NCI-H446 treated with DMSO at 0.1 percent for 48 hours (cell line): ENCODE measurements at regions not wholly inside any gene's neighbourhood (a gene's known extent, or its start where the extent isn't known, plus 50 kb on each side); places are given as distances from the start of the nearest gene placed in this dataset.
A peak's percentile ranks its signal among the peaks of the same experiment; 100 is the strongest.
"Not testable (repeated sequence)": the region's sequence is repeated elsewhere in the genome, so short reads cannot be mapped to it uniquely, and the experiment has no call there.

Source experiments
- DNase-seq: peaks from one replicate; lab custom pipeline; 2025; lab: John Stamatoyannopoulos, UW

DNA sequence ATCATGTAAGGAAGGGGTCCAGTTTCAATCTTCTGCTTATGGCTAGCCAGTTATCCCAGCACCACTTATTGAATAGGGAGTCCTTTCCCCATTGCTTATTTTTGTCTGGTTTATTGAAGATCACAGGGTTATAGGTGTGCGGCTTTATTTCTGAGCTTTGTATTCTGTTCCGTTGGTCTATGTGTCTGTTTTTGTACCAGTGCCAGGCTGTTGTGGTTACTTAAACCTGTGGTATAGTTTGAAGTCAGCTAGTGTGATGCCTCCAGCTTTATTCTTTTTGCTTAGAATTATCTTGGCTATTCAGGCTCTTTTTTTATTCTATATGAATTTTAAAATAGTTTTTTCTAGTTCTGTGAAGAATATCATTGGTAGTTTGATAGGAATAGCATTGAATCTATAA lies 234.6 kb upstream of the CASK start:
- not testable (repeated sequence) for DNase-seq

DNA sequence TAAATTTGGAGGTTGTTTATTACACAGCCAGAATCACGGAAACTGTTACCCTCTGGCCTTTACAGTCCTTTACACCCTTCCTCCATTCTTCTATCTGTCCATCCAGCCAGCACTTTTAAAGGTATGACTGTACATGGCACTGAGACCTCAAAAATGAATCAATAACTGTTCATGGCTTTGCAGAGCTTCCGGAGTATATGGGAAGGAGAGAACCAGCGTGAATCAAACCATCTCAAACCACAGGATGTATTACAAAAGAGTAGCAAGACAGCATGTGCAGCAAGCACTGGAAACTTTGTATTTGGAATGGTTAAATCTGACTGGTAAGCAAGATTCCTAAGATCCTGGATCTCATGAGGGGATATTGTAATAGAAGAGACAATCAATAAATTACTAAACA lies 228.5 kb upstream of the CASK start:
- no peak for DNase-seq

DNA sequence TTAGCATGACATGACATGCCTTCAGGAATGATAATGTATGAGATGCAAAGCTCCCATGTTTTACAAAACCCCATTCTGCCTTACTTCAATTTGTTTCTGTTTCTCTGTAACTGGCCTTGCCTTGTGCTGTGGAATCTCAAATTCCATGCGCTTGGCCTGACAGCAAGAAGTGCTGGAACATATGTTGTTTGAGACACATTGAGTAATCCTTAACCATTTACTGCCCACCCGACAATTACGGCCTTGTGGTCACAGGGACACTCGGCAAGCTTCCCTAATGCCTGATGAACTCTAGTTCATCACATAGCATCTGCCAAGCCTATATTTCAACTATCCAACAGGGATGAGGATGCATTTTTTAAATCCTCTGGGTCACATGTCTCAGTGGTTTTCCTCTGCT lies 226.4 kb upstream of the CASK start:
- DNase-seq = no peak

DNA sequence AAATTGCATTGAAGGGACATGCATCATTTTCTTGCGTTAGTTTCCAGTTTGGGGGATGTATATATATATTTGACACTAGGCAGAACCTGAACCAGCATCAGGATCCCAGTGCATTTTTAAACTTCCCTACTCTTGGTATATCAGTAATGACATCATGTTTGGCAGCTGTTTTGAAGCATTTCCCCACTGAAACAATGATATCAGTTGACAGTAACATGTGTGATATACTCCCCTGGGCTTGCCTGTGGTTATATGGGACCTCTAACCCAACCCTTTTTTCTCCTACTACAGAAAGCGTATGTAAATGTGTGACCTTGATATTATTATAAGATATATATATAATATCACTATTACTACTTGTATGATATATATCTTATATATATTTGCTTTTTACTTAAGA lies 225.9 kb upstream of the CASK start:
- DNase-seq = no peak

DNA sequence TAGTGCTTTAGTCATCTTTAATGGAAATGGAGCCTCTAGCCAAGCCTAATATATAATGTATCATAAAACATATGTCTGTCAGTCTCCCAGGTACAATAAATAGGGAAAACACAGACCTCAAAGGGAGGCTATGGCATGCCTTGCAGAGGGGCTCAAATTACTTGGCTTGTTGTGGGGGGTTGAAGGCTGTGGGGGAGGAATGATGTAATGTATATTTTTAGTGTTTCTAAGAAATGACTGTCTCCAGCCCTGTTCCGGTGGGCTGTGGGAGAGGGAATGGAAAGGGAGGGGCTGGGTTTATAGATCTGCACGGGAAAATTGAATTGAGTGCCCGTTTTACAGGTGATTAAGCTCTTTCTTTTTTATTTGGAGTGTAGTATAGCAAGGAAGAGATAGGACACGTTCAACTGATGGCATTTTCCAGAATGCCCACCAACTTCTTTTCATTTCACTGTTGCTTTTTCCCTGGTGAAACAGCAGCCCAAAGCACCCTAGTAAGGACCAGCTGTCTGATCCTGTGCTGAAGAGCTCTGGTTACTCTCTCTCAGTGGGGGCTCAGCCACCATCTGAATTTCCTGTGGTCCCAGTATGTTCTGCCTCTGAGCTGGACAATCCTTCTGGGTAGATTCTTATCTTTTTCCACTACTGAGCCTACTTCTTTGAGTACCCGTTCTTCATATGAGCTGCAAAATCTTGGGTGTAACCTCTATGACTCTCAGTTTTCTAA lies 220.7 kb upstream of the CASK start:
- DNase-seq = no peak

DNA sequence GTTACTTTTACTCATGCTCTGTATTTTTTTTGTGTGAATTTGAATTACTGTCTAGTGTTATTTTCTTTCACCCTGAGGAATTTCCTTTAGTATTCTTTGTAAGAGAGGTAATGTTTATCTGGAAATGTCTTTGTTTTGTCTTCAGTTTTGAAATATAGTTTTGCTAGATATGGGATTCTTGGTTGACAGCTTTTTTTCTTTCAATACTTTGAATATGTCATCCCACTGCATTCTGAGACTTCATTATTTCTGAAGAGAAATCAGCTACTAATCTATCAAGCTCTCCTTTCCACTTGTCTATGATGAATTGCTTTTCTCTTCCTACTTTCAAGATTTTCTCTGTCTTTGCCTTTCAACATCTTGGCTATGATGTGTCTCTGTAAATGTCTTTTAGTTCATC lies 217.0 kb upstream of the CASK start:
- DNase-seq = no peak

DNA sequence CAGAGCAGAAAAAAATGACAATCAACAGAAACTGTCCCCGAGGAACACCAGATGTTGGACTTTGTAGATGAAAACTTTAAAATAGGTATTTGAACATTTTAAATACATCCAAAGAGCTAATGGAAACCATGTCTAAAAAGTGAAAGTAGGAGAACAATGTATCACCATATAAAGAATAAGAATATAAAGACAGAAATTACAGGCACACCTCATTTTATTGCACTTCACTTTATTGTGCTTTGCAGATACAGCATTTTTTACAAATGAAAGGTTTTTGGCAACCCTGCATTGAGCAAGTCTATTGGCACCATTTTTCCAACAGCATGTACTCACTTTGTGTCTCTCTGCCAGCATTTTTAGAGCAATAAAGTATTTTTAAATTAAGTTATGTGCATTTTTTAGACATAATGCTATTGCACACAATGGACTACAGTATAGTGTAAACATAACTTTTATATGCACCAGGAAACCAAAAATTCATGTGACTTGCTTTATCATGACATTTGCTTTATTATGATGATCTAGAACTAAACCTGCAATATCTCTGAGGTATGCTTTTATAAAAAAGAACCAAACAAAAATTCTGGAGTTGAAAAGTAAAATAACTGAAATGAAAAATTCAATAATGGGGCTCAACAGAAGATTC lies 212.4 kb upstream of the CASK start:
- DNase-seq = peak; percentile 34

DNA sequence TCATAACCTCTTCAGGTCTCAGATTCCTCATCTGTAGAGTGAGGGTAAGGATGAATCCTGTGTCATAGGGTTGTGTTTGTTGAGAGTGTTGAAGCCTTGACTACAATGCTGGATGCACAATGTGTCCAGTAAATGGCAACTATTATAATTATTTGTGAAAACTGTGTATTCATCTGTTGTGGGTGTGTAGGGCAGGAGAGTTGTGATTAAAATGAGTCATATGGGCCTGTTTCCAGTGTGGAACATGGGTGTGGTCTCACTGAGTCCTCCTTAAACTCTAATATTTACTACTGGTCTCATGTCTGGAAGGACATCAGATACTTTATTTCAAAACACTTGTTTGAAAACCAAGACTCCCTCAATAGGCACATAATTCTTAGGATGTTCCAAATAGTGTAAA lies 208.5 kb upstream of the CASK start:
- no peak for DNase-seq

DNA sequence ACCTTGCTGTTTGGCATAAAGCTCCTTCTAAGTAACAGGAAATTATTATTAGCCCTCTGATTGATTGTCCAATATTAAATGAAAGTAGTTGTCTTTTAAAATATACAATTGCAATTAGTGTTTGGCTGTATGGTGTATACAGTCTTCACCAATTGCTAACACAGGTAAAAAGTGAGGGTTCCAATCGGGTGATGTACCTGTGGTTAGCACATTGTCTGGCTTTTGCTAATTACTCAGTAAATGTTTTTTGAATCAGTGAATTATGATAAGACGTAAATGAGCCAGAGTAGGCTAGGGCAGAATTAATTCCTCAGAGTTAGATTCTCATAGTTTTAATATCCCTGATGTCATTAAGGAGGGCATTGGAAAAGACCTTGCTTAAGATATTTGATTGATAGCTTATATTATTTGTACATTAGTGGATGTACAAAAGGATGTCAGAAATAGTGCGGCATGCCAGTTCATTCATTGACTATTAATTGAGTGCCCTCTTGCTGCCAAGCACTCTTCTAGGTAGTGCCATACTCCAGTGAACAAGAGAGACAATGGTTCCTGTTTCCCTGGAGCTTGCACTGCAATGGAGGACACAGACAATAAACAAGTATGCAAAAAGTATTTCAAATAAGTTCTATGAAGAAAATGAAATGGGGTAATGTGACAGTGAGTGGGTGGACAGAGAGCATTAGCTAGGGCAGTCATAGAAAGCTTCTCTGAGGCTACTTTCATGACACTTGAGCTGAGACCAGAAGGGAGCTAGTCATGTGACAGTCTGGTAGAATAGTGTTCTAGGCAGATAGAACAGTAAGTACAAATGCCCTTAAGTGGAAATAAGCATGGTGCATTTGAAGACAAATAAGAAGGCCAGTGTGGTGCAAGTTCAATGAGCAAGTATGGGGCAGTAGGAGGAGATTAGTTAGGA lies 205.9 kb upstream of the CASK start:
- DNase-seq = peak; percentile 17

DNA sequence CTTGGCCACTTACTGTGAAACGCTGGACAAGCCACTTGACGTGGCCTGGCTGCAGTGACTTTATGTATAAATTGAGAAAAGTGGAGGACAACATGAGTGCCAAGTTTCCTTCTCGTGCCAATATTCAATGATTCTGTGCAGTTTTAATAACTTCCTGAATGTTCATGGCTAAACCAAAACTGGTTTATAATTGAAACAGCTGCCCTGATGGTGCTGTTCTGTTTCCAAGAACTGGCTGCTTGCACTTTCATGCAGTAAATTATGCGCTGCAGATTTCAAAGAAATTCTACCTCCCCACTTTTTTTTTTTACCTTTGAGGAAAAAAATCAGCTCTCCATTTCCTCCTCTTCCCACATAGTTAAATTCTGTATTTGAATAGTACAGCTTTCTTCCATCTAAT lies 205.2 kb upstream of the CASK start:
- DNase-seq = peak; percentile 40

DNA sequence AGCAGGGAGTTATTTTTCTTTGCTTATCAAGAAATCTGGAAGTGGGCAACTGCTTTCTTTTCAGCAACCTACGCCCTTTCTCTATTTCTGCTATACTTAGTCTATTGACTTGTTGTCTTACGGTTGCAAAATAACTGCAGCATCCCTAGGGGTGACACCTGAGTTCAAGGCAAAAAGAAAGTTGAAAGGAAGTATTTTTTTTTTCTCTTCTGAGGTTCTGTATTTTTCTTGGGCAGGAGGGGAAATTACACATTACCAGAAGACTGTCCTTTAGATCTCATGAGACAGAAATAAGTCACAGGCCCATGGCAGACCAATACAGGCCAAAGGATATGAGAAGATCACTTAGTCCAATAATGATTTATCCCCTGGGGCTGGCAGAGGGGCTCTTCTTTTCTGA lies 204.7 kb upstream of the CASK start:
- no peak for DNase-seq

DNA sequence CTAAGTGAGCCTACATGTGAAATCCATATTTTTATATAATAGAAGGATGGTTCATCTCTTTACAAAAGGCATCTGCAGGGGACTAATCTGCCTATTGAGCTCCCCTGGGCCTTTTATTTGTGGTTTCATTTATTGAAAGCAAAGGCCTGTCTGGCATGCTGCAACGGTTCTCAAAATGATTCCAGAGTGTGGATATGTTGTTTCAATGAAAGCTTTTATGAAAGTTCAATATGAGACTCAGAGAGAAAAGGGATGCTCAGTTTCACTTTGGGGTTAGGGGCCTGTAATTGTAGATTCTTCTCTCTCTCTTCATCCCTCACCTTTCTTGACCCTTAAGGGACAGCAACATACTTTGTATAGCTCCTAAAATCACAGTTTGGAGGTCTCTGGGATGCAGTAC lies 204.2 kb upstream of the CASK start:
- DNase-seq = no peak

DNA sequence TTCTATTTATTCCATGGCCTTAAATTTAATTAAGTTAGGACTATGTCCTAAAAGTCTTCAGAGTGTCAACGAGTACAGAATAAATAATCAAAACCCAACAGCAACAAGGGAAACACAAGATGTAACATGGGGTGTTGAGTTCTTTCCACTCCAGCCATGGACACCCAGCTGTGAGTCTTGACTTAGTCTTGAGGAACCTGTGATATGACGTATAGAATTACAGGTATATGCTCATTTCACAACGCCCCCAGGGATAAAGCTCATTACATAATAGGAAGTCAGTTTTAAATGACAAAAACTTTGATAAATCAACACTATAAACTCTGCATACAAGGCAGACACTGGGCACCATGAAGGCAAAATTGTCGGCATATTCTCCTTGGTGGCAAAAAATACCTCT lies 200.0 kb upstream of the CASK start:
- DNase-seq = no peak

DNA sequence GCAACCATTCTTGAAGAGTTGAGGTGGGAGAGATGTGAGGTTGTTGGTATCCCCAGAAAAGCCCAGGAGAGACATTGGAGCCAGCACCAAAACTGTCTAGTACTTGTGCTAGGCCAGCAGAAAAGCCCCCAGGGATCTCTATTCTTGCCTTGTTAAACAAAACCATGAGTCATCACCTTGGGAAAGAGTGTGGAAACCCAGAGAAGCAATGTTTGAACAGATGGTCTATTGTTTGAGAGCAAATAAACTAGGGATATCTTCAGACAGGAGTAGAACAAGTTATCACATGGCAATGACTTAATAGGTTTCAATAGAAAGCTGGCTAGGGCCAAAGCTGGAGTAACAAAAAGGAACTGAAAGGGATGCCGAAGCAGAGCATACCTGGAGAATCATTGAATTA lies 195.7 kb upstream of the CASK start:
- peak; percentile 96 for DNase-seq

DNA sequence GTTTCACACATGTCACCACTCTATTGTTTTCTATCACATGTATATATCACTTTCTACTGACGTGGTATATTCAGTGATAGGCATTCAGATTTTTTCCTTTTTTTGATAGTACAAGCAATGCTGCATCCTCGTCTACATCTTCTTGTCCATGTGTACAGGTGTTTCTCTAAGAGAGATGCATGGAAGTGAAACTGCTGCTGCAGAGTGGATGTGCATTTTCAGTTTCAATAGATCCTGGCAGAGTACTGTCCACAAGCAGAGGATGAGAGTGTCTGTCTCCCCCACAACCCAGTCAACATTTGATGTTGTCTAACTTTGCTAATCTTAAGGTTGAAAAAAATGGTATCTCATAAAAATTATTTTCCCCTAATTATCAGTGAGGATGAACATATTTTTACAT lies 194.0 kb upstream of the CASK start:
- no peak for DNase-seq

DNA sequence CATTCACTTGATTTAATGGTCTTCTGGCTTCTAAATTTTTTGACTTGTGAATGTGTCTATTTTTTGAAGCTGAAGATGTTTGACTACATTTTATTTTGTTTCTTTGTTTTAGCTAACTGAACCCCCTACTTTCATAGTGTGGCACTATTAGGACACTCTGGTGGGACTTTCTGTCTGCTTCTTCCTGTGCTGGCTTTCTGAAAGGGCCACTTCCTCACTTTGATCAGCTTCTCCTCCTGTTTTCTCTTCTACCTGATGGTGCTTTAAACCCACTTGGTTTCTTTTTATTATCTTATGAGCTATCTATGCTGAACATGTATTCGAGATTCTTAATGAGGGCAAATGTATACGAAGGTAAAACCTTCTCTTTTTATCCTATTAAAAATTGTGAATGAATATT lies 186.1 kb upstream of the CASK start:
- DNase-seq = no peak

DNA sequence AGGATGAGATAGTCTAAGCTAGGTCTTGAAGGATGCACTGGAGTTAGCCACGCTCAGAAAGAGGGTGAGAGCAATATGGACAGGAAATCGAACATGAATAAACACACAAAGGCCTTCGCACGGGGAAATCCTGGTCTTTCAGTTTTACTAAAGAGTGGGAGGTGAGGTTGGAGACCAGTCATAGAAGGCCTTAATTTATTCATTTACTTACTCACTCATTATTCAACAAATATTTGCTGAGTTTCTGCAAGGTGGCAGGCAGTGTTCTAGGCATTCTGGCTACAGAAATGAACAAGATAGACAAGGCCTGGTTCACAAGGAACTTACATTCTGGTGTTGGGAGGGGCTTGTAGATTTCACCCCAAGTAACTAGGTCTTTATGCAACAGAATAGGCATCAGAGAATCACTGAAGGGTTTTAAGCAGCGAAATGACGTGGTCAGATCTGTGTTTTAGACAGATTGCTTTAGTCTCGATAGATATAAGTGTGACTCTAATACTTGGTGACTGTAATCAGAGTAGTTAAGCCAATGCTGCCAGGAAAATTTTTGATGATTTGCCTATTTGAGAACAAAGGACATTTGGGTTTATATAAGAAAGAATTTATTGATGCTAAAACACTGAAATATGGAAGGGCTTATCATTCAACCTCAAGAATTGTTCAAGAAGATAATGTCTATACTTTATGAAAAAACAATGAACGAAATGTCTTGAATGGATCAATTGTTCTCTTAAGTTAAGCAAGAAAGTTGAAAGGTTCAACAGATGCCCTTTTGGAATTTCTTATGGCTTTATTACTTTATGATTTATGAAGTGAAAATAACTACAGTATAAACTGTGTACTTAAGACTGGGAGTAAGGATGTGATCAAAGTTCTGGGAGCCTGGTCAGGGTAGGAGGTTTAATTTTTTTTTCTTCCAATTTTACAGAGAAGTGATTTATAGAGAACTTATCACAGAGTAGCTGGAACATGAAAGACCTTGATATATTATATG lies 184.4 kb upstream of the CASK start:
- no peak for DNase-seq

DNA sequence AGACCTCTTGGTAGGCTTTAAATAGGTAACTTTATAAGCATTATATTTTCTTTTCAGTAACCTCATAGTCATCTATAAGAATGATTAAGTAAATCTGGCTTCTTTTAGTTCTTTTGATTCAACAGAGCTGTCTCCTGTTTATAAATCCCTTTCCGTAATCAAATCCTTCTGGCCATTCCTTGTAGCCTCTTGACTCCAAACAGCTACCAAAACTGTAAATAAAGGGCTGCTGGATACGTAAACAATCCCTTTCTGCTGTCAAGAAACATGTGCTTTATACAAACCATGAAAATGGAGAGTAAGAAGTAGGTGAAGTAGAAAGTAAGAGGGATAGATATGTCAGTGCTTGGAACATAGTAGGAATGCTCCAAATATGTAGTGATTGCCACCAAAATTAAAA lies 183.2 kb upstream of the CASK start:
- DNase-seq = no peak

DNA sequence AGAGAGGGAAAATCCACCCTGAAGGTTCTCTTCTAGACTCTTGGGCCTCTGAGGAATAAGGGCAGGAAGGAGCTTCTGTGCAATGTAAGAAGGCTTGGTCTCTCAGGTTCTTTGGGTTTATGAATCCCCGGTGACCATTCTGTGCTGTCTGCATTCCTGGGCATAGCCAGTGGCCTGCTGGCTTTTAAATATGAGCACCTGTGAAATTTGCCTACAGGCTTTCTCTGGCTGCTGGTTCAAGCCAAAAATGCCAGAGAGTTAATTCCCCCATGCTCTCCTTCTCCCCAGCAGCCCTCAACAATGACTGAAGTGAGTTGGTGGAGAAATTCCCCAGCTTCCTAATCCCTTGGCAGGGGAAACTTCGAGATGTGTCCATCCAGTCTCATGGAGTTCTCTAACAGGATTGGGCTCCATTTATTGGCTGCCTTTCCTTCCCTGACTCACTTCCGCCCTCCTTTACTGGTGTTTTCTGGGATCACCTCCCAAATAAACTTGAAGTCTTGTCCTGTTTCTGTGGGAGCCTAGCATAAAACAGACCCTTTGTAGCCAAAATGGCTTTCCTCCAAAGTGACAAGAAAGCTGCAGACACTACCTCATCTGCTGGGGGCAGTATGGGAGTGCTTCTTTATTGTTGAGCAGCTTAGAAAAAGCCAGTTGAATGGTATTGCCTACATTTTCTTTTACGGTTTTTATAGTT lies 179.4 kb upstream of the CASK start:
- DNase-seq = peak; percentile 4

DNA sequence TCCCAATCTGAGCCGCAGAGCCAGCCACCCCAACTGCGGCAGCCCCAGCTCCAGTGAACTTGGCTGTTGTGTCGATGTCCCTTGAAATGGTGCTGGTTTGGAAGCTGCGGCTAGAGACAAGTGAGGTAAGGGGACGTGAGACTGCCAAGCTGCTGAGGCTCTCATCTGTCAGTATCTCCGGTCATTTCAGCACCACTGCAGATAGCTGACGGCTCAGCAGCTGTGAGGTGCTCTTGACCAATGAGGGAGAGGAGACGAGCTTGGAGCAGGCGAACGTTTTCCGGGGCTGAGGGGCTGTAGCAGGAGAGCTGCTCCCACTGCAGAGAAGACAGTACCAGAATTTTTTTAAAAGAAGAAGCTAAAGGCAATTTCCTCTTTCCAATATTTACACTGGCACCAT lies 175.5 kb upstream of the CASK start:
- DNase-seq = no peak

DNA sequence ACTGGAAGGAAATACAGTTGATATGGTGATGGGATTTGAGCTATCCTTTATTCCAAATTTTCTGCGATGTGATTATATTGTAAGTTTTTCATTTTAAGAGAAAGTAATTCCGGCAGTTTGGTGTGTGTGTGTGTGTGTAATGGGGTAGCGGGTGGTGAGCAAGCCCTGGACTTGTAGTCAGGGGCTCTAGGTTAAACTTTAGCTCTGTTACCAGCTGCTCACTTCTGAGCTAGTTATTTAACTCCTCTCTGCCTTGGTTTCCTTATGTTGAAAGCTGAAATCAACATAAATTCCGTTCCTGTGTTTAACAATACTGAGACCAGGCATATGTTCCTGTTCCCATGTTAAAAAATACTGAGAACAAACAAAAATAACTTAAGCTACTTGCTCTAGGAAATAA lies 174.1 kb upstream of the CASK start:
- no peak for DNase-seq
